GM13977 (cell line): ENCODE measurements at regions not wholly inside any gene's neighbourhood (a gene's known extent, or its start where the extent isn't known, plus 50 kb on each side); places are given as distances from the start of the nearest gene placed in this dataset.

Experiments
- DNase-seq: peaks from one replicate; pipeline ENCODE4 v3.0.0; 2012; ENCODE audit warnings: low spot score
- CTCF ChIP-seq: IDR thresholded peaks from 2 replicates; pipeline ENCODE4 v1.5.1; 2012; ENCODE audit warnings: mild to moderate bottlenecking, control low read depth; ENCODE audit not compliant: insufficient read depth; ENCODE audit errors: extremely low read depth, missing control alignments
- in situ Hi-C: fragments of 300-500 bp; cut with MboI; formaldehyde crosslinking; loops from one replicate; pipeline ENCODE4 v1.12.0; 2022; ENCODE audit warnings: low sequenced_read_pairs, low pct_unique_long_range_greater_than_20kb, mixed read lengths, inconsistent platforms; ENCODE audit not compliant: unreplicated experiment

- TF ChIP-seq CTCF: no peak
- DNase-seq: no peak
- in situ Hi-C loops: no loop called here
Measured at GRCh38 chr1:21341517-21342078, 51.3 kb upstream of the ECE1 start.

- TF ChIP-seq CTCF: no peak
- no peak for DNase-seq
- in situ Hi-C loops: no loop called here
Measured at GRCh38 chr1:21341022-21341421, 50.8 kb upstream of the ECE1 start.

GRCh38 chr1:21340230-21340945, 50.1 kb upstream of the ECE1 start:
- in situ Hi-C loops: no loop called here
- no peak for DNase-seq
- TF ChIP-seq CTCF: no peak
